Brain microvascular endothelial cell (primary cell): ENCODE measurements at regions not wholly inside any gene's neighbourhood (a gene's known extent, or its start where the extent isn't known, plus 50 kb on each side); places are given as distances from the start of the nearest gene placed in this dataset.
"Not testable (repeated sequence)": the region's sequence is repeated elsewhere in the genome, so short reads cannot be mapped to it uniquely, and the experiment has no call there.

Experiments used
- DNase-seq: peaks from one replicate; pipeline ENCODE4 v3.0.0-alpha.2; 2020
- H3K27ac ChIP-seq: fragments of 250-450 bp; sonication (Bioruptor Pico); 2 replicates; pipeline ENCODE4 v1.5.1; 2020; ENCODE audit warnings: mild to moderate bottlenecking, moderate library complexity
- H3K27me3 ChIP-seq: fragments of 250-450 bp; sonication (Bioruptor Pico); replicated peaks from 2 replicates; pipeline ENCODE4 v1.5.1; 2020; ENCODE audit warnings: mild to moderate bottlenecking
- H3K36me3 ChIP-seq: fragments of 250-450 bp; sonication (Bioruptor Pico); replicated peaks from 2 replicates; pipeline ENCODE4 v1.5.1; 2020; ENCODE audit warnings: mild to moderate bottlenecking
- H3K4me3 ChIP-seq: 2 replicates; pipeline ENCODE4 v1.5.1; 2011; ENCODE audit warnings: low read depth, mild to moderate bottlenecking, control low read depth, low read length, moderate library complexity
- in situ Hi-C: cut with HindIII; loops from 2 replicates; pipeline ENCODE4 v1.10.0; 2017; ENCODE audit warnings: low sequenced_read_pairs, low pct_ligation_motif_present

GRCh38 chr9:67102506-67103276, 110.3 kb upstream of the SPATA31A3 start:
- H3K27ac ChIP-seq, in situ Hi-C loops, H3K27me3 ChIP-seq, H3K4me3 ChIP-seq, DNase-seq, H3K36me3 ChIP-seq: not testable (repeated sequence)

GRCh38 chr9:67091104-67091503, 98.8 kb upstream of the SPATA31A3 start:
- H3K4me3 ChIP-seq, in situ Hi-C loops, H3K27ac ChIP-seq, H3K27me3 ChIP-seq, H3K36me3 ChIP-seq, DNase-seq: not testable (repeated sequence)

- DNase-seq: peak; percentile 70
- H3K36me3 ChIP-seq, in situ Hi-C loops, H3K4me3 ChIP-seq, H3K27me3 ChIP-seq, H3K27ac ChIP-seq: not testable (repeated sequence)
Observed at GRCh38 chr9:67086862-67087261, 94.5 kb upstream of the SPATA31A3 start.

- H3K4me3 ChIP-seq, in situ Hi-C loops, H3K27ac ChIP-seq, H3K36me3 ChIP-seq, DNase-seq, H3K27me3 ChIP-seq: not testable (repeated sequence)
Observed at GRCh38 chr9:67066140-67066539, 73.8 kb upstream of the SPATA31A3 start.

- peak overlapping the region; percentile 51 for H3K4me3 ChIP-seq
- H3K27ac ChIP-seq, H3K27me3 ChIP-seq, H3K36me3 ChIP-seq, in situ Hi-C loops: not testable (repeated sequence)
- DNase-seq: peak; percentile 44
Observed at GRCh38 chr9:67058898-67059715, 66.8 kb upstream of the SPATA31A3 start.
